A549 (cell line): ENCODE measurements at regions not wholly inside any gene's neighbourhood (a gene's known extent, or its start where the extent isn't known, plus 50 kb on each side); places are given as distances from the start of the nearest gene placed in this dataset.

Source experiments
- ATAC-seq, 2 experiments: fragments of 200-7000 bp in 1 of 2; fragments of >200 bp in 1 of 2; cut with Nextera tagmentation in 1 of 2; cut with Tn5 transposase in 1 of 2; 3 replicates each; pipeline versions ENCODE4 v1.8.0 to v1.9.1; 2018 to 2020; ENCODE audit warnings: mild to moderate bottlenecking in 1 of 2, moderate library complexity in 1 of 2
- CTCF ChIA-PET: fragments of 300-600 bp; sonication (Branson Sonifier 250); formaldehyde crosslinking; extraction: SDS; loops from one replicate; lab custom pipeline; 2021; ENCODE audit warnings: antibody characterized with exemption, inconsistent platforms; lab: Yijun Ruan, JAX
- POLR2A ChIA-PET: fragments of 350-600 bp; formaldehyde crosslinking; extraction: SDS; loops from one replicate; lab custom pipeline; 2021; ENCODE audit warnings: antibody characterized with exemption, inconsistent platforms; lab: Yijun Ruan, JAX
- DNase-seq, 2 experiments: peaks; one replicate each; pipeline versions ENCODE4 v3.0.0 to v3.0.0-alpha.2; 2011 to 2016; ENCODE audit warnings: low read depth in 1 of 2, low spot score in 1 of 2
- FAIRE-seq: peaks from 2 replicates; lab custom pipeline; 2011; peaks lifted over from hg19 to GRCh38; lab: Jason Lieb, UNC
- H3K27ac ChIP-seq, 2 experiments: fragments of >200 bp; sonication (Bioruptor Twin); formaldehyde crosslinking; 3 replicates each; pipeline ENCODE4 v1.5.1; 2016 to 2017
- H3K4me1 ChIP-seq: fragments of >200 bp; sonication (Bioruptor Twin); formaldehyde crosslinking; 3 replicates; pipeline ENCODE4 v1.6.1; 2016
- H3K4me2 ChIP-seq: fragments of >200 bp; sonication (Bioruptor Twin); formaldehyde crosslinking; 3 replicates; pipeline ENCODE4 v1.6.1; 2016
- H3K4me3 ChIP-seq: fragments of >200 bp; sonication (Bioruptor Twin); formaldehyde crosslinking; 3 replicates; pipeline ENCODE4 v1.5.1; 2016
- H3K9me3 ChIP-seq: fragments of >200 bp; sonication (Bioruptor Twin); formaldehyde crosslinking; 3 replicates; pipeline ENCODE4 v1.6.1; 2016
- CBX2 ChIP-seq: fragments of 200-600 bp; sonication (generic); IDR thresholded peaks from 2 replicates; pipeline ENCODE4 v1.6.1; 2016; ENCODE audit warnings: low read depth, mild to moderate bottlenecking, borderline replicate concordance
- CBX8 ChIP-seq: fragments of 200-600 bp; sonication (generic); IDR thresholded peaks from 2 replicates; pipeline ENCODE4 v1.6.1; 2016
- EHF ChIP-seq: fragments of 250-450 bp; sonication (Bioruptor Pico); IDR thresholded peaks from 2 replicates; pipeline ENCODE4 v1.5.0; 2020; ENCODE audit warnings: mild to moderate bottlenecking
- FOSB ChIP-seq: fragments of 250-450 bp; sonication (Bioruptor Pico); IDR thresholded peaks from 2 replicates; pipeline ENCODE4 v1.5.0; 2020; ENCODE audit warnings: mild to moderate bottlenecking, moderate library complexity
- GATA3 ChIP-seq: IDR thresholded peaks from 2 replicates; pipeline ENCODE4 v1.6.1; 2012; ENCODE audit warnings: borderline replicate concordance
- HOXB13 ChIP-seq: fragments of 250-450 bp; sonication (Bioruptor Pico); IDR thresholded peaks from 2 replicates; pipeline ENCODE4 v1.5.0; 2020; ENCODE audit warnings: low read depth, mild to moderate bottlenecking, moderate library complexity
- KDM1A ChIP-seq: fragments of 200-600 bp; sonication (generic); IDR thresholded peaks from 2 replicates; pipeline ENCODE4 v1.6.1; 2016; ENCODE audit warnings: low read depth, mild to moderate bottlenecking
- PHF8 ChIP-seq: fragments of 200-600 bp; sonication (generic); IDR thresholded peaks from 2 replicates; pipeline ENCODE4 v1.6.1; 2016; ENCODE audit warnings: low read depth, mild to moderate bottlenecking, antibody characterized with exemption, moderate library complexity, borderline replicate concordance
- RAD21 ChIP-seq, 2 experiments: fragments of >200 bp in 1 of 2; sonication (Bioruptor Twin) in 1 of 2; formaldehyde crosslinking in 1 of 2; IDR thresholded peaks in 1 of 2; conservative IDR thresholded peaks in 1 of 2; 2 replicates in 1 of 2; 3 replicates in 1 of 2; pipeline ENCODE4 v1.6.1; 2012 to 2018; ENCODE audit warnings: inconsistent platforms in 1 of 2
- RNF2 ChIP-seq: fragments of 200-600 bp; sonication (generic); IDR thresholded peaks from 2 replicates; pipeline ENCODE4 v1.6.1; 2016; ENCODE audit warnings: low read depth, mild to moderate bottlenecking, antibody characterized with exemption, moderate library complexity, borderline replicate concordance
- ZSCAN20 ChIP-seq: fragments of 250-450 bp; sonication (Bioruptor Pico); IDR thresholded peaks from 2 replicates; pipeline ENCODE4 v1.8.0; 2022; ENCODE audit warnings: mild to moderate bottlenecking, moderate library complexity
- WGBS: methylation state at CpG from one replicate; pipeline ENCODE4 v1.1.6; 2017; ENCODE audit errors: missing lambda C conversion rate; 5-methylcytosine and 5-hydroxymethylcytosine counted together
- TF ChIP-seq, protein P1 (sequence below): fragments of >200 bp; sonication (Bioruptor Twin); formaldehyde crosslinking; IDR thresholded peaks from 3 replicates; pipeline ENCODE4 v1.5.1; 2016
- TF ChIP-seq, protein P2 (sequence below): fragments of 200-600 bp; sonication (generic); IDR thresholded peaks from 2 replicates; pipeline ENCODE4 v1.6.1; 2016; ENCODE audit warnings: antibody characterized with exemption, mild to moderate bottlenecking, moderate library complexity
- TF ChIP-seq, protein P3 (sequence below): fragments of 150-350 bp; IDR thresholded peaks from 2 replicates; pipeline ENCODE4 v1.6.1; 2014; ENCODE audit warnings: low read depth, mild to moderate bottlenecking, low read length
- TF ChIP-seq, protein P4 (sequence below): fragments of 250-450 bp; sonication (Bioruptor Pico); IDR thresholded peaks from 2 replicates; pipeline ENCODE4 v1.5.0; 2020; ENCODE audit warnings: low read depth, mild to moderate bottlenecking, moderate library complexity

DNA sequence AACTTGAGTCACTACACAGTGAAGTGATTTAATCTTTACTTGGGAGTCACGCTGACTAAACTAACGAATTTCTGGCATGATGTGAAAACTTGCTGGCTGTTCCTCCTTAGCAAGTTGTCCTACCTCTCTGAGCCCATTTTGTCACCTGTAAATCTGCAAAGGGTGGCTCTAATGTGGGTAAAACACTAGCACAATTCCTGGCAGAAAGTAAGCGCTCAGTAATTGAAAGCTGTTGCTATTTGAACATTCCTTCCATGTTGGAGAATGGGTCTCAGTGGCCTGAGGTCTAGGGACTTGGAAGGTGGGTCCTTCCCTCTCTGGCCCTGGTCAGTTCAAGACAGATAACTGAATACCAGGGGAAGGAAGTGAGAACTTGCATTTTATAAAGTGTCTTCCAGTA, 309.0 kb upstream of the PROX1 start:
- Histone ChIP-seq H3K27ac (no peak overlapping the region), H3K4me1 (no peaks in the 10 kb centered on the region), H3K9me3 (no peaks in the 10 kb centered on the region), H3K4me3 (no peak overlapping the region), H3K4me2 (no peak overlapping the region)
- no peak for DNase-seq
- FAIRE-seq: no peak
- 15% methylated on average over 3 of the region's 3 CpGs for WGBS
- TF ChIP-seq EHF (CRISPR knock-in tag): no peak
- TF ChIP-seq, protein P1, sequence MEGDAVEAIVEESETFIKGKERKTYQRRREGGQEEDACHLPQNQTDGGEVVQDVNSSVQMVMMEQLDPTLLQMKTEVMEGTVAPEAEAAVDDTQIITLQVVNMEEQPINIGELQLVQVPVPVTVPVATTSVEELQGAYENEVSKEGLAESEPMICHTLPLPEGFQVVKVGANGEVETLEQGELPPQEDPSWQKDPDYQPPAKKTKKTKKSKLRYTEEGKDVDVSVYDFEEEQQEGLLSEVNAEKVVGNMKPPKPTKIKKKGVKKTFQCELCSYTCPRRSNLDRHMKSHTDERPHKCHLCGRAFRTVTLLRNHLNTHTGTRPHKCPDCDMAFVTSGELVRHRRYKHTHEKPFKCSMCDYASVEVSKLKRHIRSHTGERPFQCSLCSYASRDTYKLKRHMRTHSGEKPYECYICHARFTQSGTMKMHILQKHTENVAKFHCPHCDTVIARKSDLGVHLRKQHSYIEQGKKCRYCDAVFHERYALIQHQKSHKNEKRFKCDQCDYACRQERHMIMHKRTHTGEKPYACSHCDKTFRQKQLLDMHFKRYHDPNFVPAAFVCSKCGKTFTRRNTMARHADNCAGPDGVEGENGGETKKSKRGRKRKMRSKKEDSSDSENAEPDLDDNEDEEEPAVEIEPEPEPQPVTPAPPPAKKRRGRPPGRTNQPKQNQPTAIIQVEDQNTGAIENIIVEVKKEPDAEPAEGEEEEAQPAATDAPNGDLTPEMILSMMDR: no peak
- TF ChIP-seq CBX2: no peak
- no peak for TF ChIP-seq CBX8
- TF ChIP-seq RNF2: no peak
- TF ChIP-seq, protein P2, sequence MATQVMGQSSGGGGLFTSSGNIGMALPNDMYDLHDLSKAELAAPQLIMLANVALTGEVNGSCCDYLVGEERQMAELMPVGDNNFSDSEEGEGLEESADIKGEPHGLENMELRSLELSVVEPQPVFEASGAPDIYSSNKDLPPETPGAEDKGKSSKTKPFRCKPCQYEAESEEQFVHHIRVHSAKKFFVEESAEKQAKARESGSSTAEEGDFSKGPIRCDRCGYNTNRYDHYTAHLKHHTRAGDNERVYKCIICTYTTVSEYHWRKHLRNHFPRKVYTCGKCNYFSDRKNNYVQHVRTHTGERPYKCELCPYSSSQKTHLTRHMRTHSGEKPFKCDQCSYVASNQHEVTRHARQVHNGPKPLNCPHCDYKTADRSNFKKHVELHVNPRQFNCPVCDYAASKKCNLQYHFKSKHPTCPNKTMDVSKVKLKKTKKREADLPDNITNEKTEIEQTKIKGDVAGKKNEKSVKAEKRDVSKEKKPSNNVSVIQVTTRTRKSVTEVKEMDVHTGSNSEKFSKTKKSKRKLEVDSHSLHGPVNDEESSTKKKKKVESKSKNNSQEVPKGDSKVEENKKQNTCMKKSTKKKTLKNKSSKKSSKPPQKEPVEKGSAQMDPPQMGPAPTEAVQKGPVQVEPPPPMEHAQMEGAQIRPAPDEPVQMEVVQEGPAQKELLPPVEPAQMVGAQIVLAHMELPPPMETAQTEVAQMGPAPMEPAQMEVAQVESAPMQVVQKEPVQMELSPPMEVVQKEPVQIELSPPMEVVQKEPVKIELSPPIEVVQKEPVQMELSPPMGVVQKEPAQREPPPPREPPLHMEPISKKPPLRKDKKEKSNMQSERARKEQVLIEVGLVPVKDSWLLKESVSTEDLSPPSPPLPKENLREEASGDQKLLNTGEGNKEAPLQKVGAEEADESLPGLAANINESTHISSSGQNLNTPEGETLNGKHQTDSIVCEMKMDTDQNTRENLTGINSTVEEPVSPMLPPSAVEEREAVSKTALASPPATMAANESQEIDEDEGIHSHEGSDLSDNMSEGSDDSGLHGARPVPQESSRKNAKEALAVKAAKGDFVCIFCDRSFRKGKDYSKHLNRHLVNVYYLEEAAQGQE: no peak
- TF ChIP-seq, protein P3, sequence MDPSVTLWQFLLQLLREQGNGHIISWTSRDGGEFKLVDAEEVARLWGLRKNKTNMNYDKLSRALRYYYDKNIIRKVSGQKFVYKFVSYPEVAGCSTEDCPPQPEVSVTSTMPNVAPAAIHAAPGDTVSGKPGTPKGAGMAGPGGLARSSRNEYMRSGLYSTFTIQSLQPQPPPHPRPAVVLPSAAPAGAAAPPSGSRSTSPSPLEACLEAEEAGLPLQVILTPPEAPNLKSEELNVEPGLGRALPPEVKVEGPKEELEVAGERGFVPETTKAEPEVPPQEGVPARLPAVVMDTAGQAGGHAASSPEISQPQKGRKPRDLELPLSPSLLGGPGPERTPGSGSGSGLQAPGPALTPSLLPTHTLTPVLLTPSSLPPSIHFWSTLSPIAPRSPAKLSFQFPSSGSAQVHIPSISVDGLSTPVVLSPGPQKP: no peak
- no peak for TF ChIP-seq KDM1A
- no peak for TF ChIP-seq RAD21 (conservative IDR thresholded peaks at IDR 0.05 in 1 of 2, IDR thresholded peaks at IDR 0.05 in 1 of 2)
- no peak for TF ChIP-seq FOSB (CRISPR knock-in tag)
- TF ChIP-seq ZSCAN20 (CRISPR knock-in tag): no peak
- TF ChIP-seq PHF8: no peak
- TF ChIP-seq GATA3: no peak
- TF ChIP-seq, protein P4, sequence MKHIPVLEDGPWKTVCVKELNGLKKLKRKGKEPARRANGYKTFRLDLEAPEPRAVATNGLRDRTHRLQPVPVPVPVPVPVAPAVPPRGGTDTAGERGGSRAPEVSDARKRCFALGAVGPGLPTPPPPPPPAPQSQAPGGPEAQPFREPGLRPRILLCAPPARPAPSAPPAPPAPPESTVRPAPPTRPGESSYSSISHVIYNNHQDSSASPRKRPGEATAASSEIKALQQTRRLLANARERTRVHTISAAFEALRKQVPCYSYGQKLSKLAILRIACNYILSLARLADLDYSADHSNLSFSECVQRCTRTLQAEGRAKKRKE: no peak
- CTCF ChIA-PET: no interaction called here
- POLR2A ChIA-PET: no interaction called here
- no peak for ATAC-seq

DNA sequence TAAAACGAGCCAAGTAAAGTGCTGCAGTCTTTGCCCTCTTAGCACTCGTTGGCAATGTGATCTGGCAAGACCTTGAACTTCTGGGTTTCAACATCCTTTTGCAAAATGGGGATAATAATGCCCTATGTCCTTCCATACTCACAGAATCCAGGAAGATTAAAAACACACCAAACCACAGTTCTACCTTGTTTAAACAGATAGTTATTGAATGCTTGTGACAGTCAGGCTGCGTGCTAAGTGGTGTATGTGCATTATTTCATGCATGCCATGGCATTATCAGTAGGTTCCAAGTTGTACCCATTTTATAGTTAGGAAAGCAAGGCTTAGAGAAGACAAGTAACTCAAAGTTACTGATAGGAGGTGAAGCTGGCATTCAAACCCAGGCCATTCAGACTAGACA, 308.6 kb upstream of the PROX1 start:
- Histone ChIP-seq H3K4me2 (no peak overlapping the region), H3K9me3 (no peaks in the 10 kb centered on the region), H3K27ac (no peak overlapping the region), H3K4me3 (no peak overlapping the region), H3K4me1 (no peaks in the 10 kb centered on the region)
- DNase-seq: no peak
- ATAC-seq: no peak
- TF ChIP-seq HOXB13 (CRISPR knock-in tag): no peak
- 0% methylated on average over 3 of the region's 3 CpGs for WGBS
- FAIRE-seq: no peak
- POLR2A ChIA-PET: no interaction called here
- CTCF ChIA-PET: no interaction called here
